Neural cell (in vitro differentiated cells): ENCODE measurements at regions not wholly inside any gene's neighbourhood (a gene's known extent, or its start where the extent isn't known, plus 50 kb on each side); places are given as distances from the start of the nearest gene placed in this dataset.

Experiments used
- H2AFZ ChIP-seq: fragments of 200-600, 300-800 bp; sonication (generic), shearing (Covaris generic); 2 replicates; pipeline ENCODE4 v1.6.0; 2014; ENCODE audit warnings: low read depth, mild to moderate bottlenecking, antibody characterized with exemption, low read length, moderate library complexity
- H3F3A ChIP-seq: fragments of 200-600 bp; shearing (Covaris generic); 2 replicates; pipeline ENCODE4 v1.6.1; 2016; ENCODE audit warnings: mild to moderate bottlenecking, moderate library complexity, mixed read lengths, antibody characterized with exemption, low read length; ENCODE audit not compliant: insufficient read depth, poor library complexity, severe bottlenecking
- H3K27ac ChIP-seq: fragments of 200-600, 300-800 bp; sonication (generic), shearing (Covaris generic); 2 replicates; pipeline ENCODE4 v1.5.1; 2014; ENCODE audit warnings: mild to moderate bottlenecking, low read length, moderate library complexity
- H3K27me3 ChIP-seq: fragments of 300-800, 200-600 bp; sonication (generic), shearing (Covaris generic); 2 replicates; pipeline ENCODE4 v1.6.0; 2014; ENCODE audit warnings: mild to moderate bottlenecking, low read depth, low read length, moderate library complexity; ENCODE audit not compliant: insufficient read depth
- H3K36me3 ChIP-seq: fragments of 300-800, 200-600 bp; sonication (generic), shearing (Covaris generic); 2 replicates; pipeline ENCODE4 v1.5.1; 2014; ENCODE audit warnings: mild to moderate bottlenecking, antibody characterized with exemption, low read length, moderate library complexity; ENCODE audit not compliant: insufficient read depth
- H3K4me2 ChIP-seq: fragments of 300-800, 200-600 bp; sonication (generic), shearing (Covaris generic); 2 replicates; pipeline ENCODE4 v1.6.0; 2014; ENCODE audit warnings: mild to moderate bottlenecking, low read length
- H3K4me3 ChIP-seq: fragments of 300-800, 200-600 bp; sonication (generic), shearing (Covaris generic); 2 replicates; pipeline ENCODE4 v1.5.1; 2014; ENCODE audit warnings: mild to moderate bottlenecking, low read length, moderate library complexity
- H3K79me2 ChIP-seq: fragments of 200-600 bp; shearing (Covaris generic); replicated peaks from 2 replicates; pipeline ENCODE4 v1.6.0; 2014; ENCODE audit warnings: mild to moderate bottlenecking, low read length, moderate library complexity; ENCODE audit not compliant: insufficient read depth
- H3K9ac ChIP-seq: fragments of 300-800, 200-600 bp; sonication (generic), shearing (Covaris generic); 2 replicates; pipeline ENCODE4 v1.6.1; 2016; ENCODE audit warnings: mild to moderate bottlenecking, low read length, mixed read lengths
- H3K9me2 ChIP-seq: fragments of 200-600 bp; shearing (Covaris generic); 2 replicates; pipeline ENCODE4 v1.6.1; 2016; ENCODE audit warnings: mild to moderate bottlenecking, low read length, mixed read lengths; ENCODE audit not compliant: insufficient read depth
- H3K9me3 ChIP-seq: fragments of 200-600, 300-800 bp; sonication (generic), shearing (Covaris generic); 2 replicates; pipeline ENCODE4 v1.6.1; 2016; ENCODE audit warnings: mild to moderate bottlenecking, mixed run types, low read length, moderate library complexity, mixed read lengths
- H4K20me1 ChIP-seq: fragments of 200-600 bp; shearing (Covaris generic); 2 replicates; pipeline ENCODE4 v1.6.1; 2016; ENCODE audit warnings: mild to moderate bottlenecking, mixed run types; ENCODE audit not compliant: insufficient read depth
- EP300 ChIP-seq: fragments of 450-650 bp; conservative IDR thresholded peaks from 2 replicates; pipeline ENCODE4 v1.6.1; 2014; ENCODE audit warnings: antibody characterized with exemption, mild to moderate bottlenecking, moderate library complexity; ENCODE audit not compliant: poor library complexity, severe bottlenecking
- EZH2 ChIP-seq: fragments of 200-600, 300-800 bp; shearing (Covaris generic), sonication (generic); IDR thresholded peaks from 2 replicates; pipeline ENCODE4 v1.6.1; 2014; ENCODE audit warnings: antibody characterized with exemption, low read length, borderline replicate concordance, mild to moderate bottlenecking; ENCODE audit not compliant: insufficient read depth, poor library complexity, severe bottlenecking
- MXI1 ChIP-seq: fragments of 450-650 bp; conservative IDR thresholded peaks from 2 replicates; pipeline ENCODE4 v1.6.1; 2014; ENCODE audit warnings: antibody characterized with exemption, mild to moderate bottlenecking; ENCODE audit not compliant: poor library complexity, severe bottlenecking
- POLR2AphosphoS5 ChIP-seq: IDR thresholded peaks from 2 replicates; pipeline ENCODE4 v1.6.1; 2012
- RAD21 ChIP-seq: fragments of 450-650 bp; conservative IDR thresholded peaks from 2 replicates; pipeline ENCODE4 v1.6.1; 2014; ENCODE audit warnings: antibody characterized with exemption, mild to moderate bottlenecking, moderate library complexity
- SMC3 ChIP-seq: fragments of 450-650 bp; conservative IDR thresholded peaks from 2 replicates; pipeline ENCODE4 v1.6.1; 2014; ENCODE audit warnings: antibody characterized with exemption, mild to moderate bottlenecking, moderate library complexity; ENCODE audit not compliant: poor library complexity
- TAF1 ChIP-seq: IDR thresholded peaks from 2 replicates; pipeline ENCODE4 v1.6.1; 2012; ENCODE audit warnings: low read depth
- TF ChIP-seq, protein P1 (sequence below): IDR thresholded peaks from 2 replicates; pipeline ENCODE4 v1.6.1; 2012; ENCODE audit warnings: borderline replicate concordance
- TF ChIP-seq, protein P2 (sequence below): fragments of 450-650 bp; IDR thresholded peaks from 2 replicates; pipeline ENCODE4 v1.5.1; 2014; ENCODE audit warnings: antibody characterized with exemption, mild to moderate bottlenecking, moderate library complexity; ENCODE audit not compliant: poor library complexity, severe bottlenecking

DNA sequence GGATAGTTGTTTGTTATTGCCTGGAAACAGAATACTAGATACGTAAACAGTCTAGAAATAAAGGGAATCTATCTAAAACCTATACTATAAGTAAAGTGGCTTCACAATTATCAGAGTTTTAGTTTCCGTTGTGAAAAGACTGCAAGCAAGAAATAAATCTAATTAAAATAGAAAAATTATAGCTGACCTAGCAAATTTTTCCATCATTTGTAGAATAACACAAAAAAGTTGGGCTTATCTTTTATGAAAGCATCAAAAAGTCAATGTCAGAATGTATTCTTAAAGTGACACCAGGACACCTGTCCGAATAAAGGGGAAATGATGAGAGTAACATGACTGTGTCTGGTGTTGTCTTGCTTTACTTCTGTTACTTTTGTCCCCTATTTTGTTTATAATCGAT, 1248.9 kb upstream of the MIR17HG start:
- no peak for TF ChIP-seq POLR2AphosphoS5
- TF ChIP-seq TAF1: no peak
- TF ChIP-seq RAD21: no peak
- no peak for TF ChIP-seq EZH2
- no peak for TF ChIP-seq MXI1
- TF ChIP-seq SMC3: no peak
- TF ChIP-seq EP300: no peak
- TF ChIP-seq, protein P1, sequence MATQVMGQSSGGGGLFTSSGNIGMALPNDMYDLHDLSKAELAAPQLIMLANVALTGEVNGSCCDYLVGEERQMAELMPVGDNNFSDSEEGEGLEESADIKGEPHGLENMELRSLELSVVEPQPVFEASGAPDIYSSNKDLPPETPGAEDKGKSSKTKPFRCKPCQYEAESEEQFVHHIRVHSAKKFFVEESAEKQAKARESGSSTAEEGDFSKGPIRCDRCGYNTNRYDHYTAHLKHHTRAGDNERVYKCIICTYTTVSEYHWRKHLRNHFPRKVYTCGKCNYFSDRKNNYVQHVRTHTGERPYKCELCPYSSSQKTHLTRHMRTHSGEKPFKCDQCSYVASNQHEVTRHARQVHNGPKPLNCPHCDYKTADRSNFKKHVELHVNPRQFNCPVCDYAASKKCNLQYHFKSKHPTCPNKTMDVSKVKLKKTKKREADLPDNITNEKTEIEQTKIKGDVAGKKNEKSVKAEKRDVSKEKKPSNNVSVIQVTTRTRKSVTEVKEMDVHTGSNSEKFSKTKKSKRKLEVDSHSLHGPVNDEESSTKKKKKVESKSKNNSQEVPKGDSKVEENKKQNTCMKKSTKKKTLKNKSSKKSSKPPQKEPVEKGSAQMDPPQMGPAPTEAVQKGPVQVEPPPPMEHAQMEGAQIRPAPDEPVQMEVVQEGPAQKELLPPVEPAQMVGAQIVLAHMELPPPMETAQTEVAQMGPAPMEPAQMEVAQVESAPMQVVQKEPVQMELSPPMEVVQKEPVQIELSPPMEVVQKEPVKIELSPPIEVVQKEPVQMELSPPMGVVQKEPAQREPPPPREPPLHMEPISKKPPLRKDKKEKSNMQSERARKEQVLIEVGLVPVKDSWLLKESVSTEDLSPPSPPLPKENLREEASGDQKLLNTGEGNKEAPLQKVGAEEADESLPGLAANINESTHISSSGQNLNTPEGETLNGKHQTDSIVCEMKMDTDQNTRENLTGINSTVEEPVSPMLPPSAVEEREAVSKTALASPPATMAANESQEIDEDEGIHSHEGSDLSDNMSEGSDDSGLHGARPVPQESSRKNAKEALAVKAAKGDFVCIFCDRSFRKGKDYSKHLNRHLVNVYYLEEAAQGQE: no peak
- TF ChIP-seq, protein P2, sequence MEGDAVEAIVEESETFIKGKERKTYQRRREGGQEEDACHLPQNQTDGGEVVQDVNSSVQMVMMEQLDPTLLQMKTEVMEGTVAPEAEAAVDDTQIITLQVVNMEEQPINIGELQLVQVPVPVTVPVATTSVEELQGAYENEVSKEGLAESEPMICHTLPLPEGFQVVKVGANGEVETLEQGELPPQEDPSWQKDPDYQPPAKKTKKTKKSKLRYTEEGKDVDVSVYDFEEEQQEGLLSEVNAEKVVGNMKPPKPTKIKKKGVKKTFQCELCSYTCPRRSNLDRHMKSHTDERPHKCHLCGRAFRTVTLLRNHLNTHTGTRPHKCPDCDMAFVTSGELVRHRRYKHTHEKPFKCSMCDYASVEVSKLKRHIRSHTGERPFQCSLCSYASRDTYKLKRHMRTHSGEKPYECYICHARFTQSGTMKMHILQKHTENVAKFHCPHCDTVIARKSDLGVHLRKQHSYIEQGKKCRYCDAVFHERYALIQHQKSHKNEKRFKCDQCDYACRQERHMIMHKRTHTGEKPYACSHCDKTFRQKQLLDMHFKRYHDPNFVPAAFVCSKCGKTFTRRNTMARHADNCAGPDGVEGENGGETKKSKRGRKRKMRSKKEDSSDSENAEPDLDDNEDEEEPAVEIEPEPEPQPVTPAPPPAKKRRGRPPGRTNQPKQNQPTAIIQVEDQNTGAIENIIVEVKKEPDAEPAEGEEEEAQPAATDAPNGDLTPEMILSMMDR: no peak
- Histone ChIP-seq H3K27ac (no peak overlapping the region), H3K4me3 (no peak overlapping the region)

DNA sequence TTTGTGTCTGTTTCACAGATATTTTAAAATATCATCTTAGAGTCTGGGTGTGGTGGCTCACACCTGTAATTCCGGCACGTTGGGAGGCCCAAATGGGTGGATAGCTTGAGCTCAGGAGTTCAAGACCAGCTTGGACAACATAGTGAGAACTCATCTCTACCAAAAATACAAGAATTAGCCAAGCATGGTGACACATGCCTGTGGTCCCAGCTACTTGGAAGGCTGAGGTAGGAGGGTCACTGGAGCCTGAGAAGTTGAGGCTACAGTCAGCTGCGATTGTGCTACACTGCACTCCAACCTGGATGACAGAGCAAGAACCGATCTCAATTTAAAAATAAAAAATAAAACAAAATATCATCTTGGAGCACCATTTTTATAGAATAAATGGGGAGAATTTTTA, 1247.6 kb upstream of the MIR17HG start:
- Histone ChIP-seq H3K9ac (no peak overlapping the region), H3K27ac (no peak overlapping the region), H3K79me2 (no peaks in the 10 kb centered on the region), H3K27me3 (no peaks in the 10 kb centered on the region), H3K9me2 (no peaks in the 10 kb centered on the region), H3K4me3 (no peak overlapping the region), H3K9me3 (no peaks in the 10 kb centered on the region), H2AFZ (no peak overlapping the region), H3K36me3 (no peaks in the 10 kb centered on the region), H4K20me1 (no peaks in the 10 kb centered on the region), H3F3A (no peaks in the 10 kb centered on the region), H3K4me2 (no peak overlapping the region)
- TF ChIP-seq TAF1 (no peak), MXI1 (no peak), EZH2 (no peak), EP300 (no peak), SMC3 (no peak), POLR2AphosphoS5 (no peak), RAD21 (no peak)
- TF ChIP-seq, protein P1: no peak
- TF ChIP-seq, protein P2: no peak

More for the DNA sequence above, 1248.9 kb upstream of the MIR17HG start:
- H3K79me2 ChIP-seq: no peaks in the 10 kb centered on the region
- H3K9ac ChIP-seq: no peak overlapping the region
- H3K36me3 ChIP-seq: no peaks in the 10 kb centered on the region
- no peaks in the 10 kb centered on the region for H3K27me3 ChIP-seq
- H4K20me1 ChIP-seq: no peaks in the 10 kb centered on the region
- H3K9me3 ChIP-seq: no peaks in the 10 kb centered on the region
- no peak overlapping the region for H3K4me2 ChIP-seq
- no peaks in the 10 kb centered on the region for H3F3A ChIP-seq
- no peak overlapping the region for H2AFZ ChIP-seq
- H3K9me2 ChIP-seq: no peaks in the 10 kb centered on the region
